AG09309 (cell line): ENCODE measurements at regions not wholly inside any gene's neighbourhood (a gene's known extent, or its start where the extent isn't known, plus 50 kb on each side); places are given as distances from the start of the nearest gene placed in this dataset.

ENCODE experiments used
- DNase-seq: peaks from one replicate; pipeline ENCODE4 v3.0.0-alpha.2; 2010; ENCODE audit warnings: low read depth
- H3K4me3 ChIP-seq: 2 replicates; pipeline ENCODE4 v1.5.1; 2011; ENCODE audit warnings: mild to moderate bottlenecking, low read depth, low read length, moderate library complexity; ENCODE audit not compliant: control insufficient read depth
- TF ChIP-seq, protein P1 (sequence below): IDR thresholded peaks from 2 replicates; pipeline ENCODE4 v1.5.1; 2011; ENCODE audit warnings: mild to moderate bottlenecking, low read depth, low read length, inconsistent platforms; ENCODE audit not compliant: insufficient read depth, control insufficient read depth; ENCODE audit errors: missing control alignments

DNA sequence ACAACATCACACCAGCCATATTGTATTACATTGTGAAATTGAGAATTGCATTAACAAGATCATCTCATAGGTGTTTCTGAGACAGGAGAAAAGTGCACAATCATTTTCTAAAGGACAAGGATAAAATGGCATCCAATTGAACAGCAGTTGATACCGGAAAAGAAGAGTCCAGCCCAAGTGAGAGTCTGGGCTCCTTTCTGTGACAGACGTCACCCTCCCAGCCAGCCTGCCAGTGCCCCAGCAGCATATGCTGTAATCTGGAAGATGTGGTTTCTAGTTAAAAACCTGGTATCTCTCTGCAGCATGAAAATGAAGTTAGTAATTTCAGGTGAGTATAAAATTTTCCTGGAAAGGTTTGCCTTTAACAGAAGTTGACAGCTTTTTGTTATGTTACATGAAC is 1531.7 kb upstream of the PIK3C3 start:
- DNase-seq, result no peak
- no peak overlapping the region for H3K4me3 ChIP-seq
- TF ChIP-seq, protein P1, sequence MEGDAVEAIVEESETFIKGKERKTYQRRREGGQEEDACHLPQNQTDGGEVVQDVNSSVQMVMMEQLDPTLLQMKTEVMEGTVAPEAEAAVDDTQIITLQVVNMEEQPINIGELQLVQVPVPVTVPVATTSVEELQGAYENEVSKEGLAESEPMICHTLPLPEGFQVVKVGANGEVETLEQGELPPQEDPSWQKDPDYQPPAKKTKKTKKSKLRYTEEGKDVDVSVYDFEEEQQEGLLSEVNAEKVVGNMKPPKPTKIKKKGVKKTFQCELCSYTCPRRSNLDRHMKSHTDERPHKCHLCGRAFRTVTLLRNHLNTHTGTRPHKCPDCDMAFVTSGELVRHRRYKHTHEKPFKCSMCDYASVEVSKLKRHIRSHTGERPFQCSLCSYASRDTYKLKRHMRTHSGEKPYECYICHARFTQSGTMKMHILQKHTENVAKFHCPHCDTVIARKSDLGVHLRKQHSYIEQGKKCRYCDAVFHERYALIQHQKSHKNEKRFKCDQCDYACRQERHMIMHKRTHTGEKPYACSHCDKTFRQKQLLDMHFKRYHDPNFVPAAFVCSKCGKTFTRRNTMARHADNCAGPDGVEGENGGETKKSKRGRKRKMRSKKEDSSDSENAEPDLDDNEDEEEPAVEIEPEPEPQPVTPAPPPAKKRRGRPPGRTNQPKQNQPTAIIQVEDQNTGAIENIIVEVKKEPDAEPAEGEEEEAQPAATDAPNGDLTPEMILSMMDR, result no peak

DNA sequence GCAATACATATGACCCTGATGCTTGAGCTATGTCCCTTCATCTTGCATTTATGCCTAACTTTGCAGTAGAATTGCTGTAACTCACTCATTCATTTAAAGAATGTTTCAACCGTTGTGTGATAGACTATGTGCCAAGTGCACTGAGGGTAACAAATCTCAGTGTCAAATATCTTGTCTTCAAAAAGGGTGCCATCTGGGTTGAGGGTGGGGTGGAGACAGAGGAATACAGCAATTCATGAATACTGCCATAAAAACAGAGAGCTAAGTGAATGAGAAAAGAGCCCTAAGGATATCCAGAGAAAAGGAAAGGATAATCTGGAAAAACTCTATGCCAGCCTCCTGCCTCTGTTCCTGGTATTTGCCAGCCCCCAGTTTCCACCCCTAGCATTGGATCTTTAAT is 1534.4 kb upstream of the PIK3C3 start:
- no peak for DNase-seq
- TF ChIP-seq, protein P1, result no peak
- no peak overlapping the region for H3K4me3 ChIP-seq

DNA sequence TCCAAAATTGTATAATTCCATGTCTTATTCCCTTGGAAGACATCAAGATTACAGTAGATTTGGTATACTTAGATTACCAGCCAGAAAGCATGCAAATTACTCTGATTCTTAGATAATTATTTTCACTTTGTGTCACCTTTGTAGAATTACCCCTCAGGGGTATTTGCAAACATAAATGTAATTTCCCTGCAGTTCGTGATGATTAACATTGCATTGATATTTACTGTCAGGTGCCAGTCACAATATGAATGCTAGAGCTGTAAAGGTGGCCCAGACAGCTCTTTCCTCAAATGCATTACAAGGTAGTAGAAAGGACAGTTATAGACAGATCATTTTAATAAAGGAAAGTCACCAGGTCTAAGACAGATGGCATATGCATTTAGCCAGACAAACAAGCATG is 1537.5 kb upstream of the PIK3C3 start:
- DNase-seq, result no peak
- H3K4me3 ChIP-seq, result no peak overlapping the region
- TF ChIP-seq, protein P1, result no peak

DNA sequence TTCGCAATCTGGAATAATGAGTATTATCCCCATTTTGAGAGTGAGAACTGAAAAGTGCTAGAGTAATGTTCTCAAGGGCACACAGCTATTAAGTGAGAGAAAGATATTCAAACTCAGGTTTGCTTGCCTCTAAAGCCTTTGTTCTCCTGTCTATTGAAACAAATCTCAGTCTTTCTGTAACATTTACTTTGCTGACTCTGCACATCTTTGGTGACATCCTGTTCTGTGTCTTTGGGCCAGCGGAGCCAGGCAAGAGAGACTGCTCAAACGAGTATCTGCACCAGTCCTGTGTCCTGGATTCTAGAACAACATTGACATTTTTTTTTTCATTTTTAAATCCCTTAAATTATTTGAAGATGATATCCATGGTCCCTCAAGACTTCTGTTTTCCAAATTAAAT is 1539.2 kb upstream of the PIK3C3 start:
- TF ChIP-seq, protein P1, result no peak
- DNase-seq, result no peak
- no peak overlapping the region for H3K4me3 ChIP-seq

DNA sequence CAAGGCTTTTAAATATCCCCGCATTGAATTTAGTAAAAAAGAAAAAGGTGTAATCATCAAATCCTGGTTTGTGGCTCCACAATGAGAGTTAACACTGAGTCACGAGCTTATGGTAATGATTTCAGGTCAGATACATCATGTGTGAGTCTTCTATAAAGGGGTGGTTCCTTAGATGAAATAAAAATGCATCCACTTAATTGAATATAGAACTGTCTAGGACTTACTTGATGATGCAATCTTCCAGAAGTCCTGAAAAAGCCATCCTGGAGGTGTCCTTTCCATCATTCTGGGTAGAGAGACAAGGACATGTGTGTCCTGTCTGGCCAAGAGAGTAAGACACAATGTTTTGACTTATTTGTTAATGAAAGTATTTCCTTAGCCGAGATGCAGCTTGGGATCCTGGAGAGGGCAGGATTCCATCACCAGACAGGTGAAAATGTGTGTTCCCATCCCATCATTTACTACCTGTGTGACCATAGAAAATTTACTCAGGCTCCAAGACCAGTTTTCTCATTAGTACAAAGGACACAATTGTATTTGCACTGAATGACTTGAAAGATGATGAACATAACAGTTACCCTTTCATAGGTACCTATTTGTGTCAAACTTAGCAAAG is 1539.8 kb upstream of the PIK3C3 start:
- no peak overlapping the region for H3K4me3 ChIP-seq
- DNase-seq, result no peak
- TF ChIP-seq, protein P1, result no peak

DNA sequence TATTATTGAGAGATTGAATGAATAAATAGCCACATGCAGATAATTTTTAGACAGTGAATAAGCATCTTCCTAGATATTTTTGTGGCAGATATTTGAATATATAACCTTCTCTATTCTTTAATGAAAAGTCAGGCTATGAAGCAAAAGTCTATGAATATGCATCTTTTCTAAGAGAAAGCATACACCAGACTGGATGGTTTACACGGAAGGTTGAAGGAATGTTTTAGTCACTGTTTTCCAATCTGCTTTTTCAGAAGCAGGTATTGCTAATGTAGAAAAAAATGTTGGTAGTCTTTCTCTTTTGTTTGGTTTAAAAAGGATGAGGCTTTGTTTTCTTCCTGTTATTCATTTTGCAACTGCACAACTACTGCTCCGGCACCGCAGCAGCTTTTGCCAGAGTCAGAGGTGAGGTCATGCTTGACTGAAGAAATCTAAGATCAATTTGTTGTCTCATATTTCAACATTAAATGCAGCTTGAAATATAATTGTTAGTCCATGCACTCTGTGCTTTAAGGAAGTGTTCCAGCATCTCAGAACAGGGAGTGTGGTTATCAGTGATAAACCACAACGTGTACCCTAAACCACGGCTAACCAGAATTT is 1540.8 kb upstream of the PIK3C3 start:
- DNase-seq, result no peak
- TF ChIP-seq, protein P1, result no peak
- H3K4me3 ChIP-seq, result no peak overlapping the region

DNA sequence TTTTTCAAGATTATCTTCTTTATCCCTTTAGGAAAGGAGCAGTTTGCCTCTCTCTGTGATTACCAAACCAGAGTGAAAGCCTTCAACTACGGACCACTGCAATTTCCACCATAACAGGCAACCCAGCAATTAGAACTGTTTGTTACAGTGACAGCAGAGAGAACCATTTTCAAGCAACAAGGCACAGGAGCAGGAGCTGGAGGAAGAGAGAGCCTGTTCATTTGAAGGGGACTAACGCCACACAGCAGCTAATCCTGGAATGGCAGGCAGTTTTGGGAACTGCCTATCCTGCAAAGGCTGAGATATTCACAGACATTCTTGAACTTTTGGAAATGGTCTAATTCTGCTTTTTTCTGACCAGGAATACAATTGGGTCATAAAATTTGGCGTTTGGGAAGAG is 1541.9 kb upstream of the PIK3C3 start:
- TF ChIP-seq, protein P1, result no peak
- DNase-seq, result no peak
- no peak overlapping the region for H3K4me3 ChIP-seq
